HG02943 (cell line): ENCODE measurements at regions not wholly inside any gene's neighbourhood (a gene's known extent, or its start where the extent isn't known, plus 50 kb on each side); places are given as distances from the start of the nearest gene placed in this dataset.
A peak's percentile ranks its signal among the peaks of the same experiment; 100 is the strongest.

Source experiments
- ATAC-seq: cut with Tn5 transposase; IDR thresholded peaks from one replicate; pipeline ENCODE4 v1.9.1; 2021; ENCODE audit warnings: mild to moderate bottlenecking, low read depth, moderate library complexity; ENCODE audit not compliant: unreplicated experiment

GRCh38 chr13:40204246-40204645 lies 462.2 kb downstream of the FOXO1 start:
- no peak for ATAC-seq

DNA sequence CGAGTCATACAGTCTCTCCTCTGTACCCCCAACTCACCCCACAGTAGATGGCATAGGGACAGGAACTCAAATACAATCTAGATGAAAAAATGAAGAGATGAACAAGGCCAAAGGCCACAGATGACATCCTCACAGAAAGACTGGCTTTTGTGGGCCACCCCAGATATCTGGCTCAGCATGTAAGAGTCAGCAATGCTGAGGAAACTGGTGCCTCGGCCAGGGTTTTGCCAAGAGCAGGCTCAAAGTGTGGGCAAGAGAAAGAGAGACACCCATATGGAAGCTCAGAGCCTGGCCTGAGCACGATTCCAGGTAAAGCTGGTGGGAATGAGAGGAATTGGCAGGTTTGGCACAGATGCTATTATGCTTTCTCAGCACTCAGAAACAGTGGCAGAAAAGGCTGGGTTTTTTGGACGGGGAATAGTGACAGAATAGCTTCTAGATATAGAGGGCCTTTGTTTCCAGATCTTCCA lies 460.6 kb downstream of the FOXO1 start:
- ATAC-seq: no peak

DNA sequence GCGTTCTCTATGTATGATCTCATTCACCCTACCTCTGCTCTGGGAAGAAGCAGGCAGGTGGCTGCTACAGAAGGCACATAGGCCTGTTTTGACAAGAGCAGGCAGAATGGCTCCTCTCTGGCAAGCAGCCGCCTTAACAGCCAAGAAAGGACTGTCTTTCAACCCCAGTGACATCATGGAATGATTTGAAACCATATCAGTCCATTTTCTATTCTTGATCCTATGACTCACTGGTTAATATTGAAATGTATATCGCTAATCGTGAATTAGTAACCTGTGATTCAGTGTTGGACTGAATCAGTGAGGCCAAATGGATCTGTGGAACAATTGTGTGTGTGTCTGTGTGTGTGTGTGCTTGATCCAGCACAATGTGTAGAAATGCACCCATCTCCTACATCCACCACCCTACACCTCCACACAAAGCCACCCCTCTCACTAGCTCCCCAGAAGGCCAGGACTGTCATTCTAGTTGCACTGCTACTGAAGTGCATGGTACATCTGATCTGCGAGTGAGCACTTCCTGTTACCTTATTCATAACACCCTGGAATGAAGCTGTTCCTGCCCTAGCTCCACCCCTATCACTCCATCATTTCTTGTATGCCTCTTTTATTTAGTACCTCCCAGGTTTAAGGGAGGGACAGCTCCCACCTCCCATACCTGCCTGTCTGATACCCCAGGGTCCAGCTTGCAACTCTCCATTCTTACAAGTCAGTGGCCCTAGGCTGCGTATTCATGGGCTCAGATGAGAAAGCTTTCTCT lies 460.0 kb downstream of the FOXO1 start:
- peak; percentile 55 for ATAC-seq

DNA sequence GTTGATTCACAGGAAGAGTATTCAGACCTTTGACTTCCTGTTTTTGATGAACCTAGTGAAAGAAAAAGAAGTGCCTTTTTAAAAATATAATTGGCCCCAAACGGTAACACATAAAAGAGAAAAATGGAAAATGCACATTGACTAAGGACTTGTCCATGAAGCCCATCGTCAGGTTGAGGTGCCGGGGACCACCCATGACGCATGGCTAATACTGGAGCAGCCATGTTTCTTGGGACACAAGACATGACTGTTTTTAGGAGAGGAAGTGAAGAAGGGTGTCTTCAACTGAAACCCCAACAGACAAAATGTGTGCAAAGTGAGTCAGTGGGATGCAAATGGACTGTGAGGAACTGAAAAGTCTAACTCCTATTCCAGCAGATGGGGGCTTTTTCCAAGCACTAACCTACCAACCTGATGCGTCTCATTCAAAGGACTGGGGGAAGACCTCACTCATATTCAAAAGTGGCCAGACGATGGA lies 459.4 kb downstream of the FOXO1 start:
- peak; percentile 40 for ATAC-seq

DNA sequence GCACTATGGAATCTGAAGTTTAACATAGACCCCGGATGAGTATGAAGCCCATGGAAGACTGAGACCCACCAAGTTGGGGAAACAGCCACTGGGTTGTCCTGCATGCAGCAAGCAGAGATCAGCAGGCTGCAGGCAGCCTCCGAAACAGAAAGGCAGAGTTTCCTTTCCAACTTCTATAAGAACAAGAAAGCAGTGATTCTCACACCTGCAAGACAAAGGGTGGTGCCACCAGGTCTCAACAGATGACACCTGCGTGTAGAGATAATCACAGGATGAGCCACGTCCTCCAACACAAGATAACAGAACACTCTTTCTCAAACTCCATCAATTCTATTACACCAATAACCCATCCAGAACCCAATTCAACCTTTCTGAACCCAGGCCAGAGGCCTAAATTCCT lies 457.9 kb downstream of the FOXO1 start:
- no peak for ATAC-seq

DNA sequence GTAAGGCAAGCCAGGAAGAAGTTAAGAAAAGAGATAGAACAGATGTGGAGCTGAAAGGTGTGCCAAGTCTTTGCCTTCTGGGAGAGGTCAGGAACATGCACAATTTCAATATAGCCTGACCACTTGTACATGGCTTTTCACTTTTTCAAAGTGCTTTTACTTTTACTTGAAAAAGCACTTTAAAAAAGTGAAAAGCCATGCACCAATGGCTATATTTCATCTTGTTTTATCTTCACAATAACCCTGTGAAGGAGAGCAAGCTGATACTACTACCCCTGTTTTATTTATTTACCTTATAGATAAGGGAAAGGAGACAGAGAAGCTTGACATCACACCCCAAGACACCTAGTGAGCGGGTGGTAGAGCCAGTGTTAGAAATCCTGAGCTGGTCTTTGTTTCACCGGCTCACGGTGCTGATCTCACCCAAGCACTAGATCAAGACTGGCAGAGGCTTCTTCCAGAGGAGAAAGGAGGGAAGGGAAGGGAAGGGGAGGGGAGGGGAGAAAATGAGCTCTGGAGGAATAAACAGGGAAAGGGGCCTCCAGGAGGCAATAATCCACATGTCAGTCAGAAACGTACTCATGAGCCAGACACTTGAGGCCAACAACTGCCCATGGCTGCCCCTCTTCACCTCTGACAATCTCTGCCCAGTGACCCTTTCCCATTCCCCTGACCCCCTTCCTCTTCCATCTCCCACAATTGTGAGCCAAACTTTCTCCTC lies 455.4 kb downstream of the FOXO1 start:
- ATAC-seq: no peak

DNA sequence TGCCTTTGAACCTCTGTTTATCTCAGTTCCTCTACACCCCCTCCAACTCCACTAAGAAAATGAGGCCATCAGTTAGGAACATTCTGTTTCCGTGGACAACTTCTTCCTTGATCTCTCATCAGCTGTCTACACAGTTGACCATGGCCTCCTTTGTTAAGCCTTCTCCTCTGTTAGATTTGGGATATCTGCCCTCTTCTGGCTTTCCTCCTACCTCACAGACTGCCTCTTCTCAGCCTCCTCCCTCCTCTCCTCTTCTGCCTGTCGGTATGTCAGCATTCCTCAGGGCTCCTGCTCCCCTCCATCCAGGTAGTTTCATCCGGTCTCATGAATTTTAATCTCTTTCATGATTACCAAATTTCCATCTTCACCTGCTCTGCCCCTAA lies 454.9 kb downstream of the FOXO1 start:
- ATAC-seq: no peak

GRCh38 chr13:40213779-40214178 lies 452.7 kb downstream of the FOXO1 start:
- ATAC-seq: no peak

DNA sequence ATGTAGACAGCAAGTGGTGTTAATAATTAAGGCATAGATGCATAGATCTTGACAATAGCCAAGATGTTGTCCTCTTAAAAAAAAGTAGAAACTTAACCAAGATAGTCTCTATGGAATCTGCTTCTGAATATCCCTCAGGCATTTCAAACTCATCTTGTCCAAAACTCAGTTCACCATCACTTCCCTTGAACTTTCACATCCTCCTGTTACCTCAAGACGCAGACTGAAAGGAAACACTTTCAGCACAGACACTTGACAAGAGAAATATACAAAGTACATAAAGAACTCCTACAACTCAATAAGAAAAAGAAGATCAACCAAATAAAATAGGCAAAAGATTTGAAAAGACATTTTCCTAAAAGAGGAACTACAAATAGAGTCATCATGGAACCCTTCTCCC lies 451.1 kb downstream of the FOXO1 start:
- ATAC-seq: no peak

GRCh38 chr13:40215747-40216146 lies 450.7 kb downstream of the FOXO1 start:
- no peak for ATAC-seq

DNA sequence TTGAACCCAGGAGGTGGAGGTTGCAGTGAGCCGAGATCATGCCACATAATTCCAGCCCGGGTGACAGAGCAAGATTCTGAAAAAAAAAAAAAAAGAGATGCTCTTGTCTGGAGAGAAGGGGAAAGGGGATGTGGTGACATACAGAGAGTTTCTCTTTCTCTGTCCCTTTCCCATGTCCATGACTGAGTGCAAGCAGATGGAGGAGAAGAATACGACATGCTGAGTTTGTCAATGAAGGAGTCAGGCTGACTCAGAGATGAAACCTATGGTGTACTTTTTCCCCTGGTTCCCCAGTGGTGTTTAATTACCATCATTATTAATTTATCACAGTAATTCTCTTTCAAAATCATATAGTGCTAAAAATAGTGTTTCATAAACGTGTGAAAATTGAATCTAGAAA lies 448.8 kb downstream of the FOXO1 start:
- ATAC-seq: no peak

DNA sequence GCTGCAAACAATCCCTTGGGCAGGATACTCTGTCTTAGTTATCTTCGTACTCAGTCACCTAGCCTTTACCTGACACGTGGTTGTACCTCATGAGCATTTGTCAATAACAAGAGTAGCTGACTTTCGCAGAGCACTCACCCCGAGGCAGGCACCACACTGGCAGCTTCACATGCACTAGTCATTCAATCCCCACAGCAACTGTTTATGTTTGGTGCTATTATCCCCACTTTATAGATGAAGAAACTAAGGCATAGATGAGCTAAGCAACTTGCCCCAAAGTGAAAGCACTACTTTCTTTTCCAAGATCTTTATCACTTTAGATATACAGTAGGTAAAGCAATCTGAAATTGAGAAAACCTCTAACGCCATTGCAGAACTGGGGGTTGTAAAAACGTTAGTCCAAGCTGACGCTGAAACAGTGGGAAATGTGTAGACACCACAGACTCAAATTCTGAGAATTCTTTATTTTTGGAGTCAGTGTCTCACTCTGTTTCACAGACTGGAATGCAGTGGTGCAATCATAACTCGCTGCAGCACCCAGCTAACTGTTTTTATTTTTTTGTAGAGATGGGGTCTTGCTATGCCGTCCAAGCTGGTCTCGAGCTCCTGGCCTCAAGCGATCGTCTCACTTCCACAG lies 446.0 kb downstream of the FOXO1 start:
- no peak for ATAC-seq

- no peak for ATAC-seq
Observed at GRCh38 chr13:40221131-40221459, 445.3 kb downstream of the FOXO1 start.

GRCh38 chr13:40221460-40222201 lies 444.8 kb downstream of the FOXO1 start:
- no peak for ATAC-seq

DNA sequence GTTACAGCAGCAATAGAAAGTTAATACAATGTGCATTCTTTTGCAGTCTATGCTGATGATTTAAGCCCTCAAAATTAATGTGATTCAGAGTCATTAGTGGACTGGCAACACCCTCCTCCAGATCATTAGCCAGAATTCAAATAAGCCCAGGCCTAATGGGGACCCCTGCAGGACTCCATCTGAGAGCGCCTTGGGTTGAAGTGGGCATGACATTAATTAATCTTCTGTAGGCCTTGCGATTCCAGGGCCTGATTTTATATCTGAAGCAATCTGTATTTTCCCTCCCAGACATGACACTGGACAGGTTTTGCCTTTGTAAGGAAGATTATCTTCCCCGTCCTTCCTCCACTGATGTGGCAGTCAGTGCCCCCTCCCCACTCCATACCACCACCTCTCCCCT lies 442.9 kb downstream of the FOXO1 start:
- ATAC-seq: no peak

- ATAC-seq: no peak
Observed at GRCh38 chr13:40228496-40228895, 437.9 kb downstream of the FOXO1 start.

GRCh38 chr13:40228990-40229389 lies 437.5 kb downstream of the FOXO1 start:
- ATAC-seq: no peak

GRCh38 chr13:40230833-40231266 lies 435.6 kb downstream of the FOXO1 start:
- ATAC-seq: no peak

- ATAC-seq: no peak
Observed at GRCh38 chr13:40231311-40231710, 435.1 kb downstream of the FOXO1 start.

GRCh38 chr13:40231751-40232150 lies 434.7 kb downstream of the FOXO1 start:
- ATAC-seq: no peak
